GM21825 (cell line): ENCODE measurements at regions not wholly inside any gene's neighbourhood (a gene's known extent, or its start where the extent isn't known, plus 50 kb on each side); places are given as distances from the start of the nearest gene placed in this dataset.

Source experiments
- ATAC-seq: cut with Tn5 transposase; IDR thresholded peaks from one replicate; pipeline ENCODE4 v1.9.1; 2021; ENCODE audit warnings: mild to moderate bottlenecking, moderate library complexity; ENCODE audit not compliant: unreplicated experiment

DNA sequence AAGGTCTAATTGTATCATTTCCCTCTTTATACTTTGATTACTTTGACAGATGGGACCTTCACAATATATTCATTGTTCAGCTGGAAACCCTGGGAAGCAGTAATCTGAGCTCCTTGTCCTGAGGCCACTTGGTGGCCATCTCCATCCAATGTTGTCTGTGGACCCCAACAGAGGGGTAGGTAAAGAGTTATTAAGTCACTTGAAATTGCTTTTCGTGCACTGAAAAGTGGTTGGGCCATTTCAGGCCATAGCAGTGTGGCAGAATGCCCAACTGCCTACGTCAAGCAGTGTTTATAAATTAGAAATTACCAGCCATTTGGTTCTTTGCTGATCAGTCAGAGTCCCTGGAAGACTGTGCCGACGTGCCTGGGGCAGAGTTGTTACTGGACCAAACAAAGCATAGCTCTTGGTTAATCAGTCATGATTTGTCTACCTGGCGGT, 308.3 kb upstream of the USP25 start:
- ATAC-seq: no peak

DNA sequence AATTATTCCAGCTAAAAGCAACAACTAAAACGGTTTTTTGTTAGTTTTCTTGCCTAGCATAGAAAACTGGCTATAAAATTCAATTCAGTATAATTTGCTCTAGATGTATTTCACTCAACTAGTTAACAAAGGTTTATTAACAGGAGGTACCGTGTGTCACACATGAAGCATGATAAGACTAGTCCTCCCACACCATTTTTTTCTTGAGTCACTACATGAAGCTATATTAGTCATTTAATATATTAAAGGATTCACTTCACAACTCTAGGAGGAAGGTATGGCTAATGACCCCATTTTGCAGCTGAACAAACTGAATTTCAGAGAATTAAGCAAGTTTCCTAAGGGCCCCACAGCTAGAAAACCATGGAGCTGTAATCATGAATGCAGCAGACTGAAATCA, 307.8 kb upstream of the USP25 start:
- ATAC-seq: no peak

DNA sequence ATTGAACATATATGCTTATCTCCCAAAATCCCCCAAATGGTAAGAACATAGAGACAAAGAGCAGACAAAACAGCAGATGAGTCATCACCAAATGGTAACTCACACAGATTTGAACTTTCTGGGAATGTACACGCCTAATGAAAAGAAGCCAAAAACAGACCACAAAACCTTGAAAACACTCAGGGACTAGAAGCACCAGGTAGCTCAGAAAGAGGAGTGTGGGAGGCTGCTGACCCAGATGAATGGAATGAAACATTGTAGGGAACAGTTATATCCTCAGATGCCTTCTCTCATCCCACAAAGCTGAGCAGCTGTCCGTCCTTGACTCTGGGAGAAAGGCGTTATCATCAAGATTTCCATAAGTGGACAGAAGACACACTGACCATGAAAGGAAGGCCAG, 307.0 kb upstream of the USP25 start:
- ATAC-seq: no peak

GRCh38 chr21:15423676-15424445, 305.9 kb upstream of the USP25 start:
- no peak for ATAC-seq

GRCh38 chr21:15425049-15425448, 304.7 kb upstream of the USP25 start:
- ATAC-seq: no peak

DNA sequence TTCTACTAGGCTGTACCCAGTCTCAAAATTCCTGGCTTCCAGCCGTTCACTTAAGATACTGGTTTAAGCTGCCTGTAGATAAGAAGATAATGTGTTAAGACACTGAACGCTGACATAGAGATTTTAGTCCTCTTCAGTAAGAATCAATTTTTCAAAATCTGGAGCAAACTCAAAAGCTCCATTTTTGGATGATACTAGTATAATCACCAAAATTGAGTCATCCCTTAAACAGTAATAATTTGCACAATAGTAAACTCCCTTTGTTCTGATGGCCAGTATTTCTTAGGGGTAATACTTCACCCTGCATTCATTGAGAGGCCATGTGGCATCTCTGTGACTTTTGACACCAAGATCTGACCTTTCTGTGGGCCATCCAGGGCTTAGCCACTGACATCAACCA, 299.8 kb upstream of the USP25 start:
- ATAC-seq: no peak

GRCh38 chr21:15430577-15430976, 299.2 kb upstream of the USP25 start:
- ATAC-seq: no peak

DNA sequence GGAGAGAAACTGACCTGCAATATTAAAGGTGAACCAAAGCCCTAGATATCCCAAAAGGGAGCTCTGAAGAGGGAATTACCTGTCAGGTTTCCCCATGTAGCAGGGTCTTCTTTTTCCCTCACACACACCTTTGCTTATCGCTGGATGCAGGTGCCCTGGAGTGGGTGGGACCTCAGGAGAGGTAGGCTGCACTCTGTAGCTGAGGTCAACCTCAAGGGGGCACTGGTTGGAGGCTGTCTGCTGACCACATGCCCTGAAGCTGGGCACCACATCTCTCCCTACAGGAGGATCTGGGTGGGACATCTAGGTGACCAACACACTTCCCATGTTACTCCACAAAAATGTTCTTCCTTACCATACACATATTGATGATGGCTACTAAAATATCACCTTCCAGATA, 298.7 kb upstream of the USP25 start:
- no peak for ATAC-seq

GRCh38 chr21:15433091-15433490, 296.7 kb upstream of the USP25 start:
- no peak for ATAC-seq

GRCh38 chr21:15434163-15434905, 295.4 kb upstream of the USP25 start:
- ATAC-seq: no peak

GRCh38 chr21:15436031-15436430, 293.8 kb upstream of the USP25 start:
- no peak for ATAC-seq

- peak; percentile 74 for ATAC-seq
These were observed 291.9 kb upstream of the USP25 start for GRCh38 chr21:15437883-15438282.

- no peak for ATAC-seq
These were observed 290.1 kb upstream of the USP25 start for GRCh38 chr21:15439726-15440125.

DNA sequence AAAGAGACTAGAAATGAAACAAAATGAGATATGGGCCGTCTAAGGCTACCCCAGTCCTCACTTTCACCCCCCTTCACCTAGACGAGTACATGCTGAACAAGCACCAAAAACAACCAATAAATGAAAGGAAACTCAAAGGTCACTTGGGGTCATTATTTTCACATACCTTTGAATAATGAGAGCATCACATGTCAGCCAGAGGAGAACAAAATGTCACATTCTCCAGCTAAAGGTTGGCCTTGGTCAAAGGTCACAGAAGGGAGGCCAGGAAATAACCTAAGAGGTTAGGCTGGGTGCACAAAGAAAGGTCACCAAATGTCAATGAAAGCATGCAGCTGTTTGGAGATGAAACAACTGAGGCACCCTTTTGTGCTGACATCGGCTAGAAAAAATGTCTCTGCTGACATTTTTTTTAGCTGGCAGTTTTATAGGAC, 288.7 kb upstream of the USP25 start:
- no peak for ATAC-seq

DNA sequence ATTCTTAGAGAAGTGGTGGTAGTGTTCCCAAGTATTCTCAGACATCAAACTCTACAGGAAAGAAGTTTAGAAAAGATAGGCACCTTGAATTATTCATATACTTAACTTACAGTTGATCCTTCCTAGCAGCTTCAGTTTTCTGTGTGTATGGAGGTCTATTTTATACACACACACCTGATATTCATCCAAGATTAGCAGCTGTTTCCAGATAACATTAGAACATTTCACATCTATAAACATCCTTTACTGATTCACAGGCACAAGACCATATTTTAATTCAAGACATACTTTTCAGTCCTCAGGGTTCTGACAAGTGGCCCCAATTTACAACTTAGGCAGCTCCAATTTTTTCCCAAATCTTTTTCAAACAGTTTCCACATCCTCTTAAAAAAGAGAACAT, 287.8 kb upstream of the USP25 start:
- no peak for ATAC-seq

GRCh38 chr21:15442743-15443469, 286.9 kb upstream of the USP25 start:
- ATAC-seq: no peak

DNA sequence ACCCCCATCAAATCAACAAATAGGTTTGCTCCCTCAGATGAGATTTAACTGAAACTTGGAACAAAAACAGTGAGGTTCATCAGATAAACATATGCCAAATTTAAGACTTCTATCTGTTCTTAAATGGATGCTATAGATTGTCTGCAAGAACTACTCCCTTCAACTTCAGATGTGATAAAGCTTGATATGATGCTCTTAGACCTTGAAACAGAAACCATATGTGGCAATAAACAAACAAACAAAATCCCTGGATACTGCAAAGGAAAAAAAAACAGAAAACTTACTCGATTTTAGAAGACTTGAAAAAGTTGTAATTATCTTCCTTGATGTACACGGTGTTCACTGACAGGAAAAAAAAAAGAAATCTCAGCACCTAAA, 286.1 kb upstream of the USP25 start:
- ATAC-seq: no peak

DNA sequence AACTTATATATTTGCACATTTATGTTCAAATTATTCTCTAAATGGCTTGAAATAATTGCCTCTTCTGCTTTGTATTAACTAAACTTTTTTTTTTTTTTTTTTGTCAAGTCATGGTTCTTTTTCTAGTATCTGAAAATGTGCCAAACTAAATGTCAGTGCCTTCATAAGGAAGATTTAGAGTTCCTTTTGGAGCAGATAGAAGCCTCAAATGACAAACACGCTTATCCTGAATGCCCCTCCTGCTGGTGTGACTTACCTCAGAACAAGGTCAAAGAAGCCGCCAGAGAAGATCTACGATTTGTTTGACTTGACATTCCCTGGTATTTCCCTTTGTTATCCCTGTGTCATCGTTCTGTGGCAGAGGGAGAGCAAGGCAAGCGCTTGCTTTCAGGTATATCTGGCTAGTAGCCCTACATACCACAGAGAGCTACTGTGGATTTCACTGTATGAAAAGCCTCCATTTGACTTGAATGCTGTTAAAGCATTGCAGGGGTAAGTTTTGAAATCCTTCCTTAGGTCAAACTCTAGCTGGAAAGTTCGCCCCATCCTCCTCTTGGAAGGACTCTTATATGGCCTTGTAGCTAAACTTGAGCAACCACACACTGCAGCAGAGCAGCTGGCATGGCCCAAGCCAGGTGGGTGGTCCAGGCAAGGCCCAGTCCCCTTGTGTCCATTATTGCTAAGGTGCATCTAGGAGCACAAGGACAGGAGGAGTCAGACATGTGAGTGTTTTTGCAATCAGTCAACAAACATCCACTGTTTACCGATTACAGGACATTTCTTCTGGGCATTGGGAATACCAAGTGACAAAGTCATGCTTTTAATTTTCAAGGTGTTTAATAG, 285.4 kb upstream of the USP25 start:
- no peak for ATAC-seq

- peak; percentile 88 for ATAC-seq
These were observed 284.5 kb upstream of the USP25 start for GRCh38 chr21:15445327-15445726.

- no peak for ATAC-seq
These were observed 283.6 kb upstream of the USP25 start for GRCh38 chr21:15446223-15446622.

DNA sequence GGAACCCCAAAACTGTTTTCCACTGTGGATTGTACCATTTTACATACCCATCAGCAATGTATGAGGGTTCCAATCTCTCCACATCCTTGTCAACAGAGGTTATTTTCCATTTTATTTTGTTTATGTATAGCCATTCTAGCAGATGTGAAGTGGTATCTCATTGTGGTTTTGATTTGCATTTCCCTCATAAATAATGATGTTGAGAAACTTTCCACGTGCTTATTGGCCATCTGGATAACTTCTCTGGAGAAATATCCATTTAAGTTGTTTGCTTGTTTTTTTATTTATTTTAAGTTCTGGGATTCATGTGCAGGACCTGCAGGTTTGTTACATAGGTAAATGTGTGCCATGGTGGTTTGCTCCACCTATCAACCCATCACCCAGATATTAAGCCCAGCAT, 280.2 kb upstream of the USP25 start:
- ATAC-seq: no peak
